Hepatic stellate cell (primary cell): ENCODE measurements at regions not wholly inside any gene's neighbourhood (a gene's known extent, or its start where the extent isn't known, plus 50 kb on each side); places are given as distances from the start of the nearest gene placed in this dataset.
A peak's percentile ranks its signal among the peaks of the same experiment; 100 is the strongest.
"Not testable (repeated sequence)": the region's sequence is repeated elsewhere in the genome, so short reads cannot be mapped to it uniquely, and the experiment has no call there.

Experiments used
- DNase-seq: peaks from one replicate; pipeline ENCODE4 v3.0.0; 2011; ENCODE audit warnings: low spot score

GRCh38 chr9:135404451-135405144, 75.0 kb upstream of the PPP1R26 start:
- DNase-seq, result no peak

DNA sequence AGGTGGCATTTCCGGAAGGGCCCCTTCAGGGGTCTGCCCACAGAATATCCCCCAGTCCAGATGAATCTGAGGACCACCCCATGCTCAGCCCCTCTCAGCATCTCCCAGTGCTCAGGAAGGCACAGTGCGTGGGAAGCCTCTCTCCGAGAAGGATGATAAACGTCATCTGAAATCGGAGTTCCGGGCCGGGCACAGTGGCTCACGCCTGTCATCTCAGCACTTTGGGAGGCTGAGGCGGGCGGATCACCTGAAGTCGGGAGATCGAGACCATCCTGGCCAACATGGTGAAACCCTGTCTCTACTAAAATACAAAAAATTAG, 74.5 kb upstream of the PPP1R26 start:
- not testable (repeated sequence) for DNase-seq

GRCh38 chr9:135408476-135409254, 70.9 kb upstream of the PPP1R26 start:
- DNase-seq, result no peak

GRCh38 chr9:135409286-135410200, 70.0 kb upstream of the PPP1R26 start:
- DNase-seq, result no peak

- no peak for DNase-seq
Measured at GRCh38 chr9:135410421-135410820, 69.2 kb upstream of the PPP1R26 start.

DNA sequence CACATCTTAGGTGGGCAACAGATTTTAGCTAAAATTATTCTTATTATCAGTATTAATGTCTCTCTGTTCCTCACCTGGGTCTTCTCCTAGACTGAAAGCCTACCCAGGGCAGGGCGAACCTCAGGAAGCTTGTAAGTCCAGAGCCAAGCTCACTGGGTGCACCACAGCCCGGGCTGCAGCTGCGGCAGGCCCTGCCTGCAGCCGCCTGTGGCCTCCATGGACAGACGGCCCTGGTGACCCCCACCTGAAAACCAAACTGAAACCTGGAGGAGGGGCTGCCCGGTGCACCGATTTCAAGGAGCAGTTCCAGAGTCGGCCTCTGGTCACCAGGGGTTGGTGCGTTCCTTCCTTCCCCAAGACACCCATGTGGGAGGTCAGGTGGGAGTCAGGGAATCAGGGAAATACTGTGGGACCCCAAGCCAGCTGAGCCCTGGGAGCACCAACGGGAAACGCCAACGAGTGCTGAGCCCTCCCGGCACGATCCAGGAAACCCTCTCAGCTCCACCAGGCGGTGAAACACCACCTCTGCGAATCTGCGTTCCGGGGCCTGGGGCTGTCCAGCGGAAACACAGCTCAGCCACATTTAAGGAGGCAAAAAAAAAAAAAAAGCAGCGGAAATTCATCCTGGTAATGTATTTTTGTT, 68.6 kb upstream of the PPP1R26 start:
- DNase-seq, result no peak

GRCh38 chr9:135411605-135412004, 68.0 kb upstream of the PPP1R26 start:
- not testable (repeated sequence) for DNase-seq

GRCh38 chr9:135412315-135413085, 67.1 kb upstream of the PPP1R26 start:
- DNase-seq, result peak; percentile 86

DNA sequence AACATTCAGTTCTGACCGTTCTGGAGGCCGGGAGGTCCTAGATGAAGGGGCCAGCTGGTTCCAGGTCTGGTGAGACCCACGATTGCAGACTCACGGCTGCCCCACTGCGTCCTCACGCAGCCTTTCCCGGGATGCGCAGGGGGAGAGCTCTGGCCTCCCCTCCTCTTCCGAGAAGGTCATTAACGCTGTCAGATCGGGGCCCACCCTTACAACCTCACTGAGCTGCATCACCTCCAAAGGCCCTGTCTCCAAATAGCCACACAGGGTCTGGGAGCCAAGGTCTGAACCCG, 66.6 kb upstream of the PPP1R26 start:
- DNase-seq, result no peak

DNA sequence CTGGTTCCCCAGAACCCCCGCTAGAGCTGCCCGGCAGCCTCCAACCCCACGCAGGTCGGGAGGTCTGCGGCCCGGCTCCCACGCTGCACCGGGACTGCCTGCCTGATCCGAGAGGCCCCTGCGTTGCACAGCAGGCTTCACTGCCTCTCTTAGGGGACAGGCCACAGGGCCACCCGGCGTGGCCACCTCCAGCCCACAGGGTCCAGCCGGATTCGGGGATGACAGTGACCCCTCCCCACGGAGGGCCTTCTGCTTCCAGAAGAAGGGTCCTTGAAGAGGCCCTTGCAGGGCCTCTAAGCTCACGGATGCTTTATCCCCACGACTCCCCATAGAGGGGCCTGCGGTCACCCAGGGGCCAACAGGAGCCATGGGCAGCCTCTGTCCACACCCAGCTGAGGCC, 66.1 kb upstream of the PPP1R26 start:
- no peak for DNase-seq

DNA sequence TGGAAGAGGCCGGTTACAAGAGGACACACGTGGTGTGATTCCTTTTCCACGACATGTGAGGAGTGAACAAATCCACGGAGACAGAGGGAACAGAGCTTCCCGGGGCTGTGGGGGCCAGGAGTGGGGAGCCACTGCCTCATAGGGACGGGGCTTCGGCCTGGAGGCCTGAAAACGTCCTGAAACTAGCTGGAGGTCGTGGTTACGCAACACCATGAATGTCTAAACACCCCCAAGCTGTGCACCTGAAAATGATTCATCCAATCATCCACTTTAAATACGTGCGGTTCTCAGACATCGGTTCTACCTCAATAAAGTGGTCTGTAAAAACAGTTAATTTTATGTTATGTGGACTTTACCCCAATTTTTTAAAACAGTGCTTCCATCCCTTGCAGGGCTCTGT, 65.3 kb upstream of the PPP1R26 start:
- no peak for DNase-seq

DNA sequence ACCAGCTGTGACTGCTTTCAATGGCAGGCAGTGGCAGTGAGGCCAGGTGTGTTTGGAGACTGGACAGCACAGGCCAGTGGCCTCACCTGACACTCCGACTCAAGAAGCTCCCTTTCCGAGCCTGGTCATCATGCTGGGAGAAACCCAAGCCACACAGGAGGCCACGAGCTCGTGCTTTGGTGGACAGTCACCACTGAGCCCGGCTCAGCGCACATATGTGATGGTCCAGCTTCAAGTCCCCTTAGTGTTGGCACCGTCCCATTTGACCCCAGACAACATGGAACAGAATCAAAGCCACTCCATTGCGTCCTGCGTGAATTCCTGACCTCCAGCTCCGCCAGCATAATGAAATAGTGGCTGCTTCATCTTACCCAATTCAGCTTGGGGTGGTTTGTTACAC, 64.0 kb upstream of the PPP1R26 start:
- no peak for DNase-seq

- peak; percentile 11 for DNase-seq
Measured at GRCh38 chr9:135416664-135417290, 62.8 kb upstream of the PPP1R26 start.

DNA sequence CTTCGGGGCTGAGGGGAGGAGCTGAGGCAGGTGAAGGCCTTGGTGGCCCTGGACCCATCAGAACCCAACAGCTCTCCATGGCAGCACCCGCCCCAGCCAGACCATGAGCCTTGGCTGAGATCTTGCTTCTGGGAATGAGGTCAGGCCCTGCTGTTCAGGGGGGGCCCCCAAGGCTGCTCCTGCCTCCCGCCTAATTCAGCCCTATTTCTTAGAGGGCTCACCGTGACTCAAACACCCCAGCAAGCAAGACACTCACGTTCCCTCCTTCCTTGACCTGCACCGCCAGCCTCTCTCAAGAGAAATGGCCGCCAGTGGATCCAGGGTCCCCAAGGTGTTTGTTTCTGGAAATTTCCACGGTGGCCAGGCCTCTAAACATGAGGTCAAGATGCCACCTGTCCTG, 61.4 kb upstream of the PPP1R26 start:
- no peak for DNase-seq

DNA sequence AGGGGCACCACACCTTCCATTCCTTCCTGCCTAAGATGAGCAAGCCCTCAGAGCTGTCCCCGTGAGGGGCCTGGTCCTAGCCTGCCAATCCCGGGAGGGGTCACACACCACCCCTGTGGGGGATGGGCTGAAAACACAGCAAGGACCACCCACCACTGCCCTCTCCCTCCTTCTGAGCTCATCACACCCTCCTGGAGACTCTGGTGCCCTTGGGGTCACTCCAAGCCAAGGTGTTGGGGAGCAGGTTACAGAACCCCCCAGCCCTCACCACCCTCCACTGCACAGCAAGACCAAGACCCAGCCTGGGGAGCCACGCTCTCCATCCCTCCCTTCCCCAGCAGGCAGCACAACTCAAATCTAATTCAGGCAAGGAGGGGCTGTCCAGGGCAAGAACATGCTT, 60.5 kb upstream of the PPP1R26 start:
- no peak for DNase-seq

GRCh38 chr9:135422341-135422944, 57.1 kb upstream of the PPP1R26 start:
- DNase-seq, result no peak

GRCh38 chr9:135423725-135424124, 55.9 kb upstream of the PPP1R26 start:
- no peak for DNase-seq
